WTC11 (cell line): ENCODE measurements at regions not wholly inside any gene's neighbourhood (a gene's known extent, or its start where the extent isn't known, plus 50 kb on each side); places are given as distances from the start of the nearest gene placed in this dataset.

Experiments
- FOXK1 ChIP-seq: sonication (generic); formaldehyde crosslinking; IDR thresholded peaks from 2 replicates; pipeline ENCODE4 v1.8.0; 2022; ENCODE audit warnings: mild to moderate bottlenecking, moderate library complexity, missing genetic modification reagents
- FOXP1 ChIP-seq: sonication (generic); formaldehyde crosslinking; IDR thresholded peaks from 2 replicates; pipeline ENCODE4 v1.8.0; 2022; ENCODE audit warnings: missing genetic modification reagents, mild to moderate bottlenecking, moderate library complexity, borderline replicate concordance
- NFYB ChIP-seq: sonication (generic); formaldehyde crosslinking; conservative IDR thresholded peaks from 2 replicates; pipeline ENCODE4 v1.8.0; 2022; ENCODE audit warnings: low read depth, missing genetic modification reagents
- NR2C2 ChIP-seq: sonication (generic); formaldehyde crosslinking; IDR thresholded peaks from 2 replicates; pipeline ENCODE4 v1.8.0; 2022; ENCODE audit warnings: mild to moderate bottlenecking, missing genetic modification reagents
- SMAD3 ChIP-seq: sonication (generic); formaldehyde crosslinking; IDR thresholded peaks from 2 replicates; pipeline ENCODE4 v1.8.0; 2022; ENCODE audit warnings: missing genetic modification reagents, mild to moderate bottlenecking, borderline replicate concordance
- SP1 ChIP-seq: sonication (generic); formaldehyde crosslinking; conservative IDR thresholded peaks from 2 replicates; pipeline ENCODE4 v1.8.1; 2022; ENCODE audit warnings: missing genetic modification reagents
- ZNF423 ChIP-seq: fragments of 250-450 bp; sonication (Bioruptor Pico); IDR thresholded peaks from 2 replicates; pipeline ENCODE4 v2.1.2; 2022; ENCODE audit warnings: mild to moderate bottlenecking, moderate library complexity
- TF ChIP-seq, protein P1 (sequence below): fragments of 200-600 bp; IDR thresholded peaks from 2 replicates; pipeline ENCODE4 v1.8.0; 2022; ENCODE audit warnings: antibody characterized with exemption
- TF ChIP-seq, protein P2 (sequence below): sonication (generic); formaldehyde crosslinking; IDR thresholded peaks from 2 replicates; pipeline ENCODE4 v1.8.1; 2023; ENCODE audit warnings: mild to moderate bottlenecking, missing genetic modification reagents, moderate library complexity
- TF ChIP-seq, protein P3 (sequence below): fragments of 250-450 bp; sonication (Bioruptor Pico); IDR thresholded peaks from 2 replicates; pipeline ENCODE4 v1.8.0; 2021; ENCODE audit warnings: mild to moderate bottlenecking
- TF ChIP-seq, protein P4 (sequence below): sonication (generic); formaldehyde crosslinking; IDR thresholded peaks from 2 replicates; pipeline ENCODE4 v1.8.1; 2023; ENCODE audit warnings: mild to moderate bottlenecking, missing genetic modification reagents

DNA sequence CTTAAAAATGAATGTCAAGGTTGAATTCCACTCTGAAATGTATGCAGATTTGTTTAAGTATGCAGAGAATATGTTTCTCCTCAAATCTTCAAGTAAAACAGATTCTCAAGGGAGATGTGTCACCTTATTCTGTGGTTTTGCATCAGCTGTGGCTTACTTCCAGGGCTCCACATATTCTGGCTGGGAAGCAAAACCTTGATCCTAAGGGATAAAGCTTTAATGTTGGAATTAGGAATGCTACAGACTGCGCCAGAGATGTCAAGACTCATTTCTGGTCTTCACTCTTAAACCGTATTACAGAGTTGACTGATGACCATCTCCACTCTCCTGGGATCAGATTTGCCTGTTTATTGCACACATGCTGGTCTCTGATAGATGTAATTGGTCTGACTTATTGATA is 143.9 kb upstream of the DIPK2B start:
- TF ChIP-seq SP1: no peak
- TF ChIP-seq ZNF423 (CRISPR knock-in tag): no peak
- TF ChIP-seq FOXP1: no peak
- no peak for TF ChIP-seq FOXK1 (CRISPR knock-in tag)
- TF ChIP-seq SMAD3 (CRISPR knock-in tag): no peak
- TF ChIP-seq, protein P1, sequence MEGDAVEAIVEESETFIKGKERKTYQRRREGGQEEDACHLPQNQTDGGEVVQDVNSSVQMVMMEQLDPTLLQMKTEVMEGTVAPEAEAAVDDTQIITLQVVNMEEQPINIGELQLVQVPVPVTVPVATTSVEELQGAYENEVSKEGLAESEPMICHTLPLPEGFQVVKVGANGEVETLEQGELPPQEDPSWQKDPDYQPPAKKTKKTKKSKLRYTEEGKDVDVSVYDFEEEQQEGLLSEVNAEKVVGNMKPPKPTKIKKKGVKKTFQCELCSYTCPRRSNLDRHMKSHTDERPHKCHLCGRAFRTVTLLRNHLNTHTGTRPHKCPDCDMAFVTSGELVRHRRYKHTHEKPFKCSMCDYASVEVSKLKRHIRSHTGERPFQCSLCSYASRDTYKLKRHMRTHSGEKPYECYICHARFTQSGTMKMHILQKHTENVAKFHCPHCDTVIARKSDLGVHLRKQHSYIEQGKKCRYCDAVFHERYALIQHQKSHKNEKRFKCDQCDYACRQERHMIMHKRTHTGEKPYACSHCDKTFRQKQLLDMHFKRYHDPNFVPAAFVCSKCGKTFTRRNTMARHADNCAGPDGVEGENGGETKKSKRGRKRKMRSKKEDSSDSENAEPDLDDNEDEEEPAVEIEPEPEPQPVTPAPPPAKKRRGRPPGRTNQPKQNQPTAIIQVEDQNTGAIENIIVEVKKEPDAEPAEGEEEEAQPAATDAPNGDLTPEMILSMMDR: no peak
- TF ChIP-seq, protein P2, sequence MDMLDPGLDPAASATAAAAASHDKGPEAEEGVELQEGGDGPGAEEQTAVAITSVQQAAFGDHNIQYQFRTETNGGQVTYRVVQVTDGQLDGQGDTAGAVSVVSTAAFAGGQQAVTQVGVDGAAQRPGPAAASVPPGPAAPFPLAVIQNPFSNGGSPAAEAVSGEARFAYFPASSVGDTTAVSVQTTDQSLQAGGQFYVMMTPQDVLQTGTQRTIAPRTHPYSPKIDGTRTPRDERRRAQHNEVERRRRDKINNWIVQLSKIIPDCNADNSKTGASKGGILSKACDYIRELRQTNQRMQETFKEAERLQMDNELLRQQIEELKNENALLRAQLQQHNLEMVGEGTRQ (CRISPR knock-in tag): no peak
- no peak for TF ChIP-seq NFYB (CRISPR knock-in tag)
- TF ChIP-seq, protein P3, sequence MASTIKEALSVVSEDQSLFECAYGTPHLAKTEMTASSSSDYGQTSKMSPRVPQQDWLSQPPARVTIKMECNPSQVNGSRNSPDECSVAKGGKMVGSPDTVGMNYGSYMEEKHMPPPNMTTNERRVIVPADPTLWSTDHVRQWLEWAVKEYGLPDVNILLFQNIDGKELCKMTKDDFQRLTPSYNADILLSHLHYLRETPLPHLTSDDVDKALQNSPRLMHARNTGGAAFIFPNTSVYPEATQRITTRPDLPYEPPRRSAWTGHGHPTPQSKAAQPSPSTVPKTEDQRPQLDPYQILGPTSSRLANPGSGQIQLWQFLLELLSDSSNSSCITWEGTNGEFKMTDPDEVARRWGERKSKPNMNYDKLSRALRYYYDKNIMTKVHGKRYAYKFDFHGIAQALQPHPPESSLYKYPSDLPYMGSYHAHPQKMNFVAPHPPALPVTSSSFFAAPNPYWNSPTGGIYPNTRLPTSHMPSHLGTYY (CRISPR knock-in tag): no peak
- TF ChIP-seq, protein P4, sequence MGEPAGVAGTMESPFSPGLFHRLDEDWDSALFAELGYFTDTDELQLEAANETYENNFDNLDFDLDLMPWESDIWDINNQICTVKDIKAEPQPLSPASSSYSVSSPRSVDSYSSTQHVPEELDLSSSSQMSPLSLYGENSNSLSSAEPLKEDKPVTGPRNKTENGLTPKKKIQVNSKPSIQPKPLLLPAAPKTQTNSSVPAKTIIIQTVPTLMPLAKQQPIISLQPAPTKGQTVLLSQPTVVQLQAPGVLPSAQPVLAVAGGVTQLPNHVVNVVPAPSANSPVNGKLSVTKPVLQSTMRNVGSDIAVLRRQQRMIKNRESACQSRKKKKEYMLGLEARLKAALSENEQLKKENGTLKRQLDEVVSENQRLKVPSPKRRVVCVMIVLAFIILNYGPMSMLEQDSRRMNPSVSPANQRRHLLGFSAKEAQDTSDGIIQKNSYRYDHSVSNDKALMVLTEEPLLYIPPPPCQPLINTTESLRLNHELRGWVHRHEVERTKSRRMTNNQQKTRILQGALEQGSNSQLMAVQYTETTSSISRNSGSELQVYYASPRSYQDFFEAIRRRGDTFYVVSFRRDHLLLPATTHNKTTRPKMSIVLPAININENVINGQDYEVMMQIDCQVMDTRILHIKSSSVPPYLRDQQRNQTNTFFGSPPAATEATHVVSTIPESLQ (CRISPR knock-in tag): no peak
- no peak for TF ChIP-seq NR2C2 (CRISPR knock-in tag)
